HG02885 (cell line): ENCODE measurements at regions not wholly inside any gene's neighbourhood (a gene's known extent, or its start where the extent isn't known, plus 50 kb on each side); places are given as distances from the start of the nearest gene placed in this dataset.

Experiments used
- ATAC-seq: cut with Tn5 transposase; IDR thresholded peaks from one replicate; pipeline ENCODE4 v1.9.1; 2021; ENCODE audit warnings: mild to moderate bottlenecking; ENCODE audit not compliant: unreplicated experiment, poor library complexity

DNA sequence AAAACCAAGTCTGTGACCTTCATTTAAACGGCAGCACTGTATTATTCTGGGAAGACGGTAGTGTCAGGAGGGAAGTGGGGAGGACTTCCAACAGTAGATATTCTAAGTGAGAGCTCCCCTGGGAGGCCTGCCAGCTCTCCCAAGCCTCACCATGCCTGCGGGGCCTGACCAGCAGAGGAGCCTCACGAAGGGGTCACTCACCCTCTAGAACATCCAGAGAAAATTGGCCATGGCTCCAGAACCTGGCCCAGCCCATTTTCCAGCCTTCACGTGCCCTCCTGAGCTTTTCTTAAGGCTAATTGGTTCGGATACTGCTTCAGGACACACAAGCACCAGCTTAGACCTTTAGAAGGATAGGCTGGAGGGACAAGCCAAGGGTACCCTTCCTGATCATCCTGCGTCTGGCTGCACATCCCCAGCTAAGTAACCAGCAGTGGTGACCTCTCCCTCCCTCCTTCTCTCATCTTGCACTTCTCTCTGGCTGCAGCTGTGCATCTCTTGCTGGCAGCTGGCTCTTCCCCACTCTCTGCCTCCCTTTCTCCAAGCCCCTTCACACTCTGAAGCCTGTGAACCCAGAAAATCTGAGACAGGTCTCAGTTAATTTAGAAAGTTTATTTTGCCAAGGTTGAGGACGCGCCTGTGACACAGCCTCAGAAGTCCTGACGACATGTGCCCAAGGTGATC is 120.1 kb upstream of the PKDCC start:
- ATAC-seq = no peak

DNA sequence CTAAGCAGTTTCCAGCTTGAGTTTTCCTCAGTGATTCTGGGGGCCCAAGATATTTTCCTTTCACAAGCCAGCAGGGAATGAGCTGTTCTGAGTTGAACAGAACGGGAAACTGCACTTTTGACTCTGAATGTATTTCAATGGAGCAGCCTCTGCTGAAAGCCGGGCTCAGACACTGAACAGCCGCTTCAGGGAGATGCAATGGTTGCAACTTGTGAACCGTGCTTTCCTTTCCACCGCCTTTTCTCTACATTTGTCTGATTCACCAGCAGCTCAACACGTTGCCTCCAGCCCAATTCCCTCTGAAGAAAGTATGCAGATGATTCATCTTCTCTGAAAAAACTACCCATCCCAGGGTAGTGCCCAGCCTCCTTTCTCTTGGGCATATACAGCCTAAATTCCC is 119.3 kb upstream of the PKDCC start:
- no peak for ATAC-seq

DNA sequence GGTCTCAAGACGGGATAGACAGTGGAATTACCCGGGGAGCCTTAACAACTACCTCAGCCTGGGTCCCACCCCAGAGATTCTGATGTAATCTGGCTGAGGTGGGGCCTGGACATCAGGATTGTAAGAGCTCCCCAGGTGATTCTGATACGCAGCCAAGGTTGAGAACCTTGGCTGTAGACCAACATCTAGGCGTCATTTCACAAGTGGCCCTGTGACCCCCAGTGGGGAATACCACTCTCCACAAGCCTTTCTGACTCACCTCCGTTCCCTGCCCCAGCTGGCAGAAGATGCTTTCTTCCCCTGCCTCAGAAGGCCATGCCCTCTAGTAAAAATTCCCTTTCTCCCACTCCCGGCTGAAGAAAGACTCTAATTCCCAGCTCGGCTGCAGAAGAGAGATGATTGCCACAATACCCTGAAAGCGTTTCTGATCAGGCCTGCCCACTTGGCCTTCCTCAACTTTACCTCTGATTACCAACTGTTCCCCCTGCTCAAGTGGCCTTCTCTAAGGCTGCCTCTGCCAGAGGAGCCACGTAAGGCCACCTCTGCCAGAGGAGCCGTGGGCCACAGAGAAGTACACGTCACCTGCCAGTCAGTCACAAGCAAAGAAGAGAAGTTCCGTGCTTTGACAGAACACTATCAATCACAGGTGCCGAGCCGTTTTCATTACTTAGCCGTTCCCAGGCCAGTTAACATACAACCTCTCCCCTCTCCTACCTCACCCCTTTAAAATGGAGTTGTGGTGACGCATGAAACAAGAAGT is 116.8 kb upstream of the PKDCC start:
- no peak for ATAC-seq

DNA sequence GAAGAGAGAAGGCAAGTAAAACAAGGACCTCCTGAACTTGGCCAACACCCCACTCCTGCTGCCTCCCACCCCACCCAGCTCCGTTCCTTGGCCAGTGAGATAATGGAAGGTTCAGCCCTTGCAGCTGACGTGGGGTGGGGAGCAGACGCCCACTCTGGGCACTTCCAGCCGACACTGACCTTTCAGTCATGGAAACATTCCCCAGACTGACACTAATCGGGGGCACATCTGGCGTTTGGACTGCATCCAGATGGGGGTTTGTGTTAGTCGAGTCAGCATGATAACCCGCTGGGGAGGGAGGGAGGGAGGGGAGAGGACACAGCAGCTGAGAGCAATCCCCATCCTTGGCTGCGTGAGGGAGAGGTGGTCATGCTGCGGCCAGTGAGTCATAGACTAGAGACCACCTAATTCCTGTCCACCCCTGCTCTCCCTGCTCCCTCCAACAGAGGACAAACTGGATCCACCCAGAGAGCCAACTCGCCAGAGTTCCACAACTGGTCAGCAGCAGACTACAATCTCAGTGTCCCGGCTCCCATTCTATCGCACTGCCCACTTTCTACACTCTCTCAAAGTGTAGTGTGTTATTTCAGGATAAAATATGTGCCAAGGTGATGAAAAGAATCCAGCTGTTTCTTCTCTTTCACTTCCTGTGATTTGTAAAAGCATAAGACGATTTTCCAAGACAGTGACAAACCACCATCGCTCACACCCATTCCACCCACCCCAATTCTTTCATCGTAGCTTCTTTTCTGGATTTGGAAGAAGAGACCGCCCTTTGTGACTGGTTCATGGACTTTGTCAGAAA is 115.4 kb upstream of the PKDCC start:
- ATAC-seq = no peak

DNA sequence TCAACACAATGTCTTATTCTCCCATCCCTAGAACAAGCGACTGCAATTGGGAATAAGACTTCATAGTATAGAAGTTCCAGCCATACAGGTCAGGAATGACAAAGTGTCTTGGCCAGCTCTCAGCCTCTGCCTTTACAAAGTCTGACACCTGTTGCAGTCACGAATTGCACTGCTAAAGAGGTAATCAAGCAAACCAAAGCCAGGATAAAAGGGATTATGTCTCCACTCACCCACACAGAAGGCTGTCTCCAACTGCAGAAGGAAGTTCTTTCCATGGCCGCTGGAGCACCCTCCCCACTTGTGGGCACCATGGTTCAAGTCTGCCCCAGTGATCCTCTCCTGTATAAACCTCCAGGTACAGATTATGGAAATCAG is 114.8 kb upstream of the PKDCC start:
- no peak for ATAC-seq

DNA sequence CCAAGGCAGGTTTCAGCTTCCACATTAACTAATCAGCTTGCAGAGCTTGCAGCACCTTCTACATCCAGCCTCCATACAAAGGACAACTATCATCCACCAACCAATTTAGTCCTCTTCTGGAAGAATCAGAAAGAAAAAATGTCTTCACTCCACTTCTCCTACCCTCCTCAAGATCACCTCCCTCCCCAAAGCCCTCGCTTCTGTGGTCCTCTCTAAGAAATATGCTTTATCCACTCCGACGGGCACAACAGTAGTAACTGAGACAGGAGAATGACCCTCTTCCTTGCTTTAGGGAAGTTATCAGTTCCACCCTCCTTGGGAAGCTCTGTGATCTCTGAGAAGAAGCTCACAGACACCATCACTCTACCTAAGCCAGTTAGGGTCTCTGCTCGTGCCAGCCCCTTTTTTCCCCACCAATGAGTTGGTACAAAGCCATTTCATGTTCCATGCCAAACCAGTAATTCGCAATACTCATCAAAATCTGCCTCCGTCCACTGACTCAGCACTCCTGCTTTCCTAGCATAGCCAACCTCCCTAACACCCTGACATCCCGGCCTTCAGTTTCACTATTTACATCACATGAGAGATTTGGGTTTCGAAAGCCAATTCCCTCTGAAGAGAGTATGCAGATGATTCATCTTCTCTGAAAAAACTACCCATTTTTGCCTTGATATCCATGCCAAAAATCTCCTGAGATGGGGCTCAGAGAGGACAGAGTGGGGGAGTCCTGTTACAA is 114.1 kb upstream of the PKDCC start:
- ATAC-seq = no peak

DNA sequence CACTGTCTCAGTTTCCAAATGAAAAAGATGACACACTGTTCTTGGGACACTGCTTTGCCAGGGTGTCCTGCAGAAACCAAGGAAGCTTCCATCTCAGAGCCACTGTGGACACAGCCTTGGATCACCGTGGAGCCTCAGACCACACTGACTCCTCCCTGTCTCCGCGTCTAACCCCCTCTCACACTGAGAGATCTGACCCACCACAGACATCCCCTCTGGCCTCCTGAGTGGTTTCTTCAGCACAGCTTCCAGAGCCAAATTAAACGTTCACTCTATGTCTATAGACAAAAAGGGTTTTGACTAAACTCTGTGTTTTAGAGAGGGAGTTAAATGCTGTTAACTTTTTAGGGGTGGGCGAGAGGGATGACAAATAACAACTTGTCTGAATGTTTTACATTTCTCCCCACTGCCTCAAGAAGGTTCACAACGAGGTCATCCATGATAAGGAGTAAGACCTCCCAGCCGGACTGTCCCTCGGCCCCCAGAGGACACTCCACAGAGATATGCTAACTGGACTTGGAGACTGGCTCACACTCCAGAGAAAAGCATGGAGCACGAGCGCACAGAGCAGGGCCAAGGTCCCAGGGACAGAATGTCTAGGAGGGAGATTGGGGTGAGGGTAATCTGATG is 113.4 kb upstream of the PKDCC start:
- ATAC-seq = no peak

DNA sequence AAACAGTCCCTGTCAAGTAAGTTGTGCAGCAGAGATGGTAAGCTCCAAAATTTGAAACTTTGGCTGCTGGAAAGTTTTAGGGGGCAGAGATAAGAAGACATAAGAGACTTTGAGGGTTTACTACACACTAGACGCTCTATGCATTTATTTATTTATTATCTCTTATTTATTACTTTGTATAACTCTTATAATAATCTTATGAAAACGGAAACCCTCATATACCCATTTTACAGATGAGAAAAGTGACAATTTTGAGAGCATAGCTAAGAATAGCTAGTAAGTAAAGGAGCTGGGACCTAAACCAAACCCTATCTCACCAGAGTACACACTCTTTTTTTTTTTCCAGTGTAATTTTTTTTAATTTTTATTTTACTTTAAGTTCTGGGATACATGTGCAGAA is 112.8 kb upstream of the PKDCC start:
- ATAC-seq = no peak

DNA sequence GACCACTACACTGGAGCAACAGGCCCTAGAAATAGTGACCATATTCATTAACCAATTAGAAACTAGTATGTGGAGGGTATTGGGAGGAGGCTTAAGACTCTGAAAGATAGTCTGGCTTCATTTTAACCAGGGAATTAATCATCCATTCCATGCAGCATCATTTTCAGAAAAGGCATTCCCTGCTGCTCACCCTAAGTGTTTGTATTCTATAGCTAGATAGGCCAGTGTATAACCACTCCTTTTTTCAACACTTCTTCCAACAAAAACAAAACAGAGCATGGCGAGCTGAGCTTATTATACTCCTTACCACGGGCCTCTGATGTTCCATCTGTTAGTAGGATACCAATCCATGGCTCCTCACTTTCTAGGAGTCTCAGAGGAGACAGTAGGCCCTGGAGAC is 112.0 kb upstream of the PKDCC start:
- ATAC-seq = no peak

DNA sequence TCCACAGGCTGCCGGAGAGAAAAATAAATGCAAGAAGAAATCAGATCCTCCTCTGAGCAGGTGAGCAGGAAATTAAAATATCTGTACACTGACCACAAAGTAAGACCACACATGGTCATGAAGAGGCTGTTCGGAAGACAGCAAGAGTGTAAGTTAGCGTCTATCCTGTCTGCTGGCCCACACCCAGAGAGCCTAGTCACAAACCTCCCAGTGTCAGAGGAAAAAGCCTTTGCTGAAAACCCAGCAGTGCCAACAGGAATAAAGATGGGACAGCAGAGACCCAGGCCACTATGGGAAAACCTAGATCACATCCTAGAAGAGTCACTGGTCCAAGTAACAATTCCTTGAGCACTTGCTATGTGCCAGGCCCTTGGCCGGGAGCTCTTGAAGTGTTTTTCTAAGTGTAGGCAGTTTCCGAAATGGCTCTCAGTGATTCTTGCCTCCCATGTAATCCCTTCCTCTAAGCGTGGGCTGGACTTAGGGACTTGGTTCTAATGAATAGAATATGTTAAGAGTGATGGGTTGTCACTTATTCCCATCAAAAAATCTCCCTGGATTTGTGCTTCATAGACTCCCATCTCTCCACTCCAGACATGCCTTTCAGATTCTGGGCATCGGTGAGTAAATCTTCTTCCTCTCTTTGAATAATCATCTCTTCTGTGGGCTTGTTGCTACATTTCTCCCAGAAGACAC is 110.9 kb upstream of the PKDCC start:
- no peak for ATAC-seq

DNA sequence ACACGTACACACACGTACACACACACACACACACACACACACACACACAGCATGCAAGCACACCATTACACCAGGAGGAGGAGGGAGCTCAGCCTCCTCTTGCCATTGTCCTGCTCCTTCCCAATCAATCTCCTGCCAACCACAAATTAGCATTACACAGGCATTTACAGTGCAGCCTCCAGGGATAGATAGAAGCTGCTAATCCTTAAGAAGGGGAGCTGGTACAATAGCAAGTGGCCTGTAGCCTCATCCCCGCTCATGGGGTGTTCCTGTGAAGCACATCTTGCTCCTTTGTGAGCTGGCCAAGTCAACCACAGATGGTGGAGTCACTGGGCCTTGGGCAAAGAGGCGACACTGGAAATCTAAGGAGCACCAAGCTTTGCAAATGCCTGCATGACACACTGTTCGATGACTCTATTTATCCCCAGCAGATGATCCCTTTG is 110.3 kb upstream of the PKDCC start:
- ATAC-seq = no peak

DNA sequence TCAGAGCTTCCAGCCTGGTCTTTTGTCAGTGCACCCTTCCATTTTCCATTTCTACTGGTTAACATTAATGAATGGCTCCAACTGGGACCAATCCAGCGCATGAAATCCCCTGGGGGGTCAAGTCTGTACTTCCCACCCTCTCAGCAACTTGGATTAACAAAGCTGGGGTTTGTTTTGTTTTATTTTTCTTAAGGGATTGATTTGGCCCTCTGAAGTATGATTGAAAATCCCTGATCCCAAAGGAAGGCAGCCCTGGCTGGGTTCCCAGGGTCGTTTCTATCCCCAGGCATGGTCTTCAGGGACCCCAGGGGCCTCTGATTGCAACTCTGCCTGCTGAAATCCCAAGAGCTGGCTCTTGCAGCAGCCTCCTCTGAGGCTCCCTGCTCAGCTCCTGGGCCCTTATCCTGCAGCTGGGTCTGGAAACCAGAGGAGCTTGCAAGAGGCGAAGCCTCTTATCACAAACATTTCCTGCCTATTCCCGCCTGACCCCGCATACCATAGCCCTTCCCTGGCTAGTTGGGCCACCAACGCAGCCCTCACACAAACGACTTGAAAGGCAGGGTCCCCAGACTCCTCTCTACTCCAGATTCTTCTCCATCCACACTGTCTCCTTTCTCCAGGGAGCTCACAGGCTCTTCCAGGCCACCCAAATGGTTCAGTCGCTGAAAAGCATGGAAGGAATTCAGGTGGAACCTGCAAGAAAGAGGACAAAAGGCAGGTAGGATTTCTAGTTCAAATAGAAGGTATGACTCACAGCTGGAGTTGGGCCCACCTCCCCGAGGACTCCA is 109.7 kb upstream of the PKDCC start:
- ATAC-seq = no peak

DNA sequence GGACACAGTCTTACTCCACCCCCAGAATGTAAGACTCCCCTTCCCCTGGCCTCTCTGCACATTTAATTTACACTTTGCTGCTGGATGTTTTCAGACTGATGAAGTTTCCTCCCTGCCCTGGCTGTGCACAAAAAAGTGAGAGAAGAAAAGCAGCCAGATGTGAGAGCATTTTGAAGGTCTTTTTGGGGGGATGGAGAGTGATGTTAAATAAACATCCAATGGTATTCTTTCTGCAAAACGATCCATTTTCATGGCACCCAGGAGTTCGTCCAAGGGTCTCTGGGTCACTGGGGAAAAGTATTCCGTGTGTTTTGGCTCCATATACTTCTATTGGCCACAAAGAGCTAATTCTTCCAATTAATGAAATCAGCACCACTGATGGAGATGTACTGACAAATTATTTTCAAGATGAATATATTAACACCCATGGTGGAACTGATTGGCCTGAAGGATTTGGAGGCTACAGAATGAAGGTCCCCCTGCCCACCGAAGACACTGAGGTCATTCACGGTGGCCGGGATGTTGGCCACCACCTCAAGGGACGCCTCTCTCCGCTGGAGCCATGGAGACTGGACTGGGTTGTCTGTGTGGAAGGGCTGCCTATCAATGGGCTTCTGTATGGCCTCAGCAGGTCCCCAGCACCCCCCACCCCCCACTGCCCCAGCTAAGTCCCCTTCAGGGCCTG is 107.6 kb upstream of the PKDCC start:
- ATAC-seq = no peak

DNA sequence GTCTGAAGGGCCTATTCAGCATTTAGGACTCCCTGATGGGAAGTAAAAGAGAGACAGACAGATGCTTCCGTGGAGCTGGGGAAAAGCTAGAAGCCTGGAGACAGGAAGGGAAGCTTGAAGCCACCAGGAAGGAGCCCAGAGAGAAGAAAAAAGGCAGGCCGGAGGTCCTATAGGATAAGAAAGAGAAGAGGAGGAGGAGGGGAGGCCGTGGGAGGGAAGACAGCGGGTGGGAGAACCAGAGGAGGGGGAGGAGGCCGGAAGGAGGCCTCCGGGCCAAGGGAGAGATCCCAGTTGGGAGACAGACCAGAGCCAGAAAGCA is 107.1 kb upstream of the PKDCC start:
- no peak for ATAC-seq

DNA sequence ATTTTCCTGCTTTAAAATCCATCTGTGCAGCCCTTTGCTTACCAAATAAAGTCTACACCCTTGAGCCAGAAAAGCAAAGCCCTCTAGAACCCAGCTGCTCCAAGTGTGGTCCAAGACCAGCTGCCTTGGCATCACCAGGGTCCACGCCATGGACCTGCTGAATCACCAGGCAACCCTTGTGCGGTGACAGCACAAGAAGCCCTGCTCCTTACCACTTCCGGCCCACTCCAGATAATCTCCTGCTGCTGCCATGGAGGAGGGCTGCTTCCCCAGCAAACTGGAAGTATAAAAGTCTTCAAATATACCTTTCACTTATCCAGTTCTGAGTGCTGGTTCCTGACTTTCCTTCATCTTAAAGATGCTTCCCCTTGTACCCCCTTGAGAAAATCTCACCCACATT is 106.0 kb upstream of the PKDCC start:
- ATAC-seq = no peak

DNA sequence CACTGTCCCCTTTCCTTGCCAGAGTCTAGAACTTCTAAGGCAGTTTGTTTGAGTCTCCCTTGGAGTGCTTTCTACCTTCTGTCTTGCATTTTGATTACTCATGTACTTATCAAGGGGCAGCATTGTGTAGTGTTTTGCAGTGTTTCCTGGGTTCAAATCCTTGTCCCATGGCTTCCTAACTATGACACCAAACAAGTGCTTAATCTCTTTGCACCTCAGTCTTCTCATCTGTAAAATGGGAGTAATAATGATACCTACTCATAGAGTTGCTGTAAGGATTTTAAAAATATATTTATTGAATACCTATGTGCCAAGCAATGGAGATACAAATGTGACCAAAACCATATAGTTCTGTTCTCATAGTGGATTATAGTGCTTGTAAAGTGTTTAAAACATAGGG is 105.5 kb upstream of the PKDCC start:
- ATAC-seq = no peak

DNA sequence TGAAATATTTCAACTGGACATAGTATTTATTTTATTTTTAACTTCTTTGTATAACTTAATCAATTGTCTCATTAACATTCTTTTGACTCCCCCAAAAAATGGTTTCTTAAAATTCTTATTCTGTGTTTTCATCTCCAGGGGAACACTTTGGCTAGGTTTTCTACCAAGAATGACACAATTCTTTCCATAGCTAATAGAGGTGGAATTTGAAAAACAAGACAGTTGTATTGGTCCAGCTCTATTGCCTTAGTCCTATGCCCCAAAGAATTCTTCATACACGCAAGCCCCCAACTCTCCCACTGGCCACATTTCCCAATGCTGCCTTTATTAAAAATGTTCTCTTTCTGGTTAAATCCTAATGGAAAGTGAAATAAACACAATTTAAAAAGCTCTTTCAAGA is 104.7 kb upstream of the PKDCC start:
- ATAC-seq = no peak

DNA sequence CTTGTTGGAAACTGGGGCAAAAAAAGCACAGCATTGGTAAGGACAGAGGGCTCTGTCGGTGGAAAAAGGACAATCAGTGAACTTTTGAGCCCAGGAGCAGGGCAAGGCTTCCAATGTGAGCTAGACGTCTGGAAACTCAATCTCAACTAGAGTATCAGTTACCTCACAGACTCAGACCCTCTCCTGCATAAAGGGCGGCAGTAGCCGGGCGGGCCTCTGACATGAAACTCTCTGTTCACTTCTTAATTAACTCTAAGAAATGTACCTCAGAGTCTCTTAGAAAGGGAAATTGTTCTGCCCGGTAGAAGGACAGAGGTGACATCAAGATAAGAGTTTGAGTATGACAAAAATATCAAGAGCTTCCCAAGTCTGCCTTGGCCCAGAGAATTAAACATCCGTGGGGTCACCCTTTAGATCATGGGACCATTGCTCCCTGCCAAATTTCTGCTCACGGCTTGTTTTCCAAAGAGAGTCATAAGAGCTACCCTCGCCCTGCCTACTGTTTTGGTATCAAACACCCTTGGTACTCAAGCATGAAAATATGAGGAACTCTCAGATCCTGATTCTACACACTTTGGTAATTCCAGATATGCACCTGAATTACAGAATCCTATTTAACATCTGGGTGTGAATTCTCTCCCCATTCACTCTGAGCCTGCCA is 103.5 kb upstream of the PKDCC start:
- ATAC-seq = no peak
